ENCODE measurements at regions not wholly inside any gene's neighbourhood (a gene's known extent, or its start where the extent isn't known, plus 50 kb on each side); places are given as distances from the start of the nearest gene placed in this dataset.
"Not testable (repeated sequence)": the region's sequence is repeated elsewhere in the genome, so short reads cannot be mapped to it uniquely, and the experiment has no call there.

DNA sequence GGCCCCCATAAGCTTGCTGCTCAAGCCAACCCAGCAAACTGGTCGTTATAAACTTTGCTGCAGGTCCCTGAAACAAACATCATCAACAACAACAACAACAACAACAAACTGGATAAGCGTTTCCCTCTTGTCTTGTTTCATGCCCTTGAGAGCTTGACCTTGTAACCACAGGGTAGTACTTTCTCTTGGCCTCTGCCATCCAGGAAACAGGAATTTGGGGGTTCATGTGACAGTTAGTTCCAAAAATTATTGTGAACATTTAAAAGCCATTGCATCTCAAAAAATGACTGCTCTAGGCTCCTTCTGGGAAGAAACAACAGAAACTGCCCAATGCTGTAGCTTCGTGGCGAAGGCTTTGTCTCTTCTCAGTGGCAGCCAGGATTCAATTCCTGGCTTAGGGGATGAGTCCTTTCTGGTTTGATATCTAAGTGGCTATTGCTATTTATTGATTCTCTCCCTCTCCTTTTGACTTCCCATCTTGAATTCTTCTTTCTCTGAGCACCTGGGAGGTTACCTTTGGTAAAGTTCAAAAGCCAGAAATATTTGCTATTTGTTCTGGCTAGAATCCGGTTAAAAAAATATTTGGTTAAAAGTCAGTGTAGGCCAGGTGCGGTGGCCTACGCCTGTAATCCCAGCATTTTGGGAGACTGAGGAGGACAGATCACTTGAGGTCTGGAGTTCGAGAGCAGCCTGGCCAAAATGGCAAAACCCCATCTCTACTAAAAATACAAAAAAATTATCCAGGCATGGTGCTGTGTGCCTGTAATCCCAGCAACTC lies 52.0 kb upstream of the CPM start:
- H3K9me3 ChIP-seq (ENCODE audit: control insufficient read depth, low read length, poor library complexity, severe bottlenecking) = peaks cover 3% of the 10 kb centered on the region
- H3K27me3 Mint-ChIP-seq = peaks cover 2% of the 10 kb centered on the region
- no peaks in the 10 kb centered on the region for H3K36me3 Mint-ChIP-seq (ENCODE audit: low read depth)
- ATAC-seq = no peak
- DNase-seq = no peak
- no peak overlapping the region for H3K27ac Mint-ChIP-seq
- H3K4me3 Mint-ChIP-seq = no peak overlapping the region
- no peaks in the 10 kb centered on the region for H3K4me1 Mint-ChIP-seq

DNA sequence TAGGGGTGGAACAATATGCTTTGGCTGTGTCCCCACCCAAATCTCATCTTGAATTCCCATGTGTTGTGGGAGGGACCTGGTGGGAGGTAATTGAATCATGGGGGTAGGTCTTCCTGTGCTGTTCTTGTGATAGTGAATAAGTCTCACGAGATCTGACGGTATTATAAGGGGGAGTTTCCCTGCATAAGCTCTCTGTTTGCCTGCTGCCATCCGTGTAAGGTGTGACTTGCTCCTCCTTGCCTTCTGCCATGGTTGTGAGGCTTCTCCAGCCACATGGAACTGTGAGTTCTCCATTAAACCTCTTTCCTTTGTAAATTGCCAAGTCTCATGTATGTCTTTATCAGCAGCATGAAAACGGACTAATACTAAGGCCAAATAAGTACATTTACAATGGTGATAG lies 64.6 kb upstream of the CPM start:
- not testable (repeated sequence) for ATAC-seq; DNase-seq; H3K27me3 Mint-ChIP-seq; H3K36me3 Mint-ChIP-seq (ENCODE audit: low read depth); H3K4me3 Mint-ChIP-seq; H3K9me3 ChIP-seq (ENCODE audit: control insufficient read depth, low read length, poor library complexity, severe bottlenecking); H3K4me1 Mint-ChIP-seq; H3K27ac Mint-ChIP-seq

DNA sequence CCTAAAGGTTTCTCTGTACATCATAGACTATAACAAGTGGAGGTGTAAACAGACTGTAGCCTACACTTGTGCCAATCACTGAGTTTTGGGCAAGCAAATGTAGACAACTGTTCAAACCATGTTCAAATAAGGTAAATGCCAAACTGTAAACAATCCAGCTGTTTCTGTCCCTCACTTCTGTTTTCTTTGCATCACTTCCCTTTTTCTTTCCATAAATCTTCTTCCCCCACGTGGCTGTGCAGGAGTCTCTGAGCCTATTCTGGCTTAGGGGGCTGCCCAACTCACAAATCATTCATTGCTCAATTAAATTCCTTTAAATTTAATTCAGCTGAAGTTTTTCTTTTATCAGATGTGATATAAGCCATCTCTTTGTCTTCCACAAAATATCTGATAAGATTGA lies 65.1 kb upstream of the CPM start:
- H3K4me1 Mint-ChIP-seq = no peaks in the 10 kb centered on the region
- H3K27me3 Mint-ChIP-seq = peaks cover 4% of the 10 kb centered on the region
- no peaks in the 10 kb centered on the region for H3K36me3 Mint-ChIP-seq (ENCODE audit: low read depth)
- peaks cover 4% of the 10 kb centered on the region for H3K9me3 ChIP-seq (ENCODE audit: control insufficient read depth, low read length, poor library complexity, severe bottlenecking)
- no peak overlapping the region for H3K4me3 Mint-ChIP-seq
- ATAC-seq (no peak), DNase-seq (no peak)
- no peak overlapping the region for H3K27ac Mint-ChIP-seq

DNA sequence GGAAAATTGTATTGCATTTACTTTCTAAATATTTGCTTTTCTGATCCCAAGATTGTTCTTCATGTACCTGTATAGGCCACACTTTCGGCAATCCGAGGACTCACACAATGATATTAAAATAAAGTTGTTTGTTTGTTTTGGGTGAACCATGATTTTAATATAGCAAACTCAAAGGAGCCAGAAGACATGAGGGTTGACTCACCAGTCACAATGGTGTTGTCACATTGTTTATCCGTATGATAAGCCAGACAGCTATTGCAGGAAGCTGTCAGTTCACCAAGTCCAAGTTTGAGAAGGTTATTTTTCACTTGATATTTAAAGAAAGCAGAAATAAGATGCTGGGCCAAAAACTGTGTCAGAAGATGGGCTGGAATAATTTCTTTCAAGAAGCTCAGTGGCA lies 67.1 kb upstream of the CPM start:
- no peak overlapping the region for H3K4me3 Mint-ChIP-seq
- no peaks in the 10 kb centered on the region for H3K4me1 Mint-ChIP-seq
- no peak overlapping the region for H3K27ac Mint-ChIP-seq
- no peaks in the 10 kb centered on the region for H3K36me3 Mint-ChIP-seq (ENCODE audit: low read depth)
- H3K27me3 Mint-ChIP-seq = peaks cover 8% of the 10 kb centered on the region
- no peak for ATAC-seq
- no peak for DNase-seq
- H3K9me3 ChIP-seq (ENCODE audit: control insufficient read depth, low read length, poor library complexity, severe bottlenecking) = peaks cover 4% of the 10 kb centered on the region

DNA sequence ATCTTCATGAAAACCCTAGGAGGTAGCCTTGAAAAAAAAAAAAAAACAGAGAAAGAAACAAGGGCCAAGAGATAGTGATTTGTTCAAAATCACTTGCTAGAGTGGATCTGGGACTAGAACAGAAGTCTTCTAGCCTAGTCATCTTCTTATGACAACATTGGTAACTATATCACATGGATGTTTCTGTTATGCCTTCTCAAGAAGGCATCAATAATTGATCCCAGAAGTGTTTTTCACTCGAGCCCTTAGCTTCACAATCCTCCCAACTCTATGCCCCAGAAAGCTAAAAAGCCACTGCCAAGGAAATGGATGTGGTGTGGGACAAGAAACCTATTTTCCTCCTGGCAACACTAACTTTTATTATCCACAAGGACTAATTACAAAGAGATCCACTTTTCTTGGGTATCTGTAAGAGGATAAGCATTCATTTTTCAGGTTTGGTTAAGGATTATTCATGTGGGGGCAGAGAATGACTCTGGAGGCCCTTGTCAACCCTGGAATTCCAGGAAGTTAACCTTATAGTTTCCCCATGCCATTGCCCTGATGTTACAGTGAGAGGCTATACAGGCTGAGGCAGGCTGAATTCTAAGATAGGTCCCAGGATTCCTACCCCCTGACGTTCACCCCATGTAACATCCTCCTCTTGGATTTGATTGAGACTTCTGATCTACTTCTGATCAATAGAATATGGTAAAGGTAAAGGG lies 67.7 kb upstream of the CPM start:
- H3K9me3 ChIP-seq (ENCODE audit: control insufficient read depth, low read length, poor library complexity, severe bottlenecking) = peaks cover 4% of the 10 kb centered on the region
- Mint-ChIP-seq H3K27me3 (peaks cover 15% of the 10 kb centered on the region), H3K27ac (no peak overlapping the region), H3K4me1 (no peaks in the 10 kb centered on the region), H3K36me3 (ENCODE audit: low read depth) (no peaks in the 10 kb centered on the region), H3K4me3 (no peak overlapping the region)
- ATAC-seq = no peak
- DNase-seq = no peak

DNA sequence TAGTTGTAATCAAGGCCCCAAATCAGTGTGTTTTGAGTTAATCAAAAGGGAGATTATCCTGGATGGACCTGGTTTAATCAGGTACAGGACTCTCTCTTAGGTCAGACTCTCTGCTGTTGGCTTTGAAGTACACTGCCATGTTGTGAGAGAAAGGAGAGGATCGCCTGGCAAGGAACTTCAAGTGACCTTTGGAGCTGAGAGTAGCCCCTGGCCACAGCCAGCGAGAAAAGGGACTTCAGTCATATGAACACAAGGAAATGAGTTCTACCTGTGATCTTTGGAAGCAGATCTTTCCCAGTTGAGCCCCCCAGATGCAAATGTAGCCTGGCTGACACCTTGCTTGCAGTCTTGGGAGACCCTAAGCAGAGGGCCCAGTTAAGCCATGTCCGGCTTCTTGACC lies 68.3 kb upstream of the CPM start:
- peaks cover 20% of the 10 kb centered on the region for H3K27me3 Mint-ChIP-seq
- H3K36me3 Mint-ChIP-seq (ENCODE audit: low read depth) = no peaks in the 10 kb centered on the region
- no peaks in the 10 kb centered on the region for H3K4me1 Mint-ChIP-seq
- H3K4me3 Mint-ChIP-seq = no peak overlapping the region
- H3K27ac Mint-ChIP-seq = no peak overlapping the region
- peaks cover 4% of the 10 kb centered on the region for H3K9me3 ChIP-seq (ENCODE audit: control insufficient read depth, low read length, poor library complexity, severe bottlenecking)
- no peak for ATAC-seq
- no peak for DNase-seq

DNA sequence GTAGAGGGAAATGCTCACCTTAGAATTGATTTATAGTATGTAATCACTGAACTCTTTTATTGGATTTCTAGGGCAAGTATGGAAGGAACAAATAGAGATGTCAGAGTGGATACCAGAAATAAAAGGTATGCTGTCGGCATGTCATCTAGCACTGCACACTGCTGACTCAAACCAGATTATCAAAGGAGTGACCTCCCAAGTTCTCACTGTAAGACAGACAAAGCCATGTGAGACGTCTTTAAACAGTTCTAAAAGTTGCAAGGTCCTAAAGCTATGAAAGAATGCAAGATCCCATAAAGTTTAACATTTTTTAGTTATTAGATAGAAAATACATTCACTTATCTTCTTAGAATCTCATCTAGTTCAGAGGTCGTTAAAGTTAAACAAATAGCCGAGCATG lies 70.0 kb upstream of the CPM start:
- Mint-ChIP-seq H3K4me3 (no peak overlapping the region), H3K27me3 (peaks cover 35% of the 10 kb centered on the region), H3K4me1 (peaks cover under 1% of the 10 kb centered on the region), H3K36me3 (ENCODE audit: low read depth) (no peaks in the 10 kb centered on the region), H3K27ac (no peak overlapping the region)
- peaks cover 4% of the 10 kb centered on the region for H3K9me3 ChIP-seq (ENCODE audit: control insufficient read depth, low read length, poor library complexity, severe bottlenecking)
- ATAC-seq (no peak), DNase-seq (no peak)

DNA sequence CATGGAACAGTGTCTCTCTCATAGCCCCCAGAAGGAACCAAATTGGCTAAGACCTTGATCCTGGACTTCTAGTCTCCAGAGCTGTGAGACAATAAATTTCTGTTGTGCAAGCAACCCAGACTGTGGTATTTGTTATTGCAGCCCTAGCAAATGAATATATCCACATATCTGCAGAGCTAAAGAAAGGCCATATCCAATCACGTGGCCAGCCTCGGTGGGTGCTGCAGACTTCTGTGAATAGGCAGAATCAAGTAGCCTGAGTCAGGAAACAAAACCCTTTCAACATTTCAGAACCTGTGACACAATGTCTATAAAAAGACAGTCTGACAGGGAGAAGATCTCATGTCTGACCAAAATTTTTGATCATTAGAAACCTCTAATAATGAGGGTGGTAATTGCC lies 71.0 kb upstream of the CPM start:
- DNase-seq (no peak), ATAC-seq (no peak)
- no peak overlapping the region for H3K4me3 Mint-ChIP-seq
- no peak overlapping the region for H3K27ac Mint-ChIP-seq
- peaks cover 46% of the 10 kb centered on the region for H3K27me3 Mint-ChIP-seq
- peaks cover 2% of the 10 kb centered on the region for H3K4me1 Mint-ChIP-seq
- no peaks in the 10 kb centered on the region for H3K36me3 Mint-ChIP-seq (ENCODE audit: low read depth)
- H3K9me3 ChIP-seq (ENCODE audit: control insufficient read depth, low read length, poor library complexity, severe bottlenecking) = peaks cover 4% of the 10 kb centered on the region

DNA sequence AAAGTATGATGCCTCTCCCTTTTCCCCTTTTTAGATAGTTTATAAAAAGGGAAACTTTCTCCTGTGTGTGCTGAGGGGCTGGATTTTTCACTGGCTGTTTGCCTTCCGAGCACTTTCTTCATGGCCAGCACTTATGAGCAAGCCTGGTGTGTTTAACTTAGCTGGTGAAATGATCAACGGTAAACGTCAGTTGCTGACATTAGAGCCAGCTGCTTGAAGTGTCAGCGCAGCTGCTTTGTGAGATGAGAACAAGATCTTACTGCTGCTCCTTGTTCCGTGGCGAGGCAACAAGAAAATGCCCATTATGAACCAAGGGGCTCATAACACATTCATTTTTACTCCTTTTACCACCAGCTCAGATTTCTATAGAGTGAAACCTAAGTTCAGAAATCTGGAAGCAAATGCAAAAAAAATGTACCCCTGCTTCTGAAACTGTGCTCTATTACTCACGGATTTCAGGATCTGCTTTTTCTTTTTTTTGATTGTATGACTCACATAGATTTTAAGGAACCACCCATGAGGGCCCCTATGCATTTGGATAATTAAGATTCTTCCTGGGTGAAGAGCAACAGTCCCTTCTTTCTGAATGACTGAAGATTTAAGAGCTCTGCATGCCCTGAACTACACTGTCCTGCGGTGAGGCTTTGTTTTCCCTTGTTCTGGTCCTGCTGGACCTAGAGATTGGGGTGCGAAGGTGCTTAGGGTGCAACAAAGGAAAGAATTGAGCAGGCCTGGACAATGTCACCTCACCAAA lies 74.3 kb upstream of the CPM start:
- no peaks in the 10 kb centered on the region for H3K9me3 ChIP-seq (ENCODE audit: control insufficient read depth, low read length, poor library complexity, severe bottlenecking)
- H3K4me3 Mint-ChIP-seq = no peak overlapping the region
- H3K27me3 Mint-ChIP-seq = peaks cover 46% of the 10 kb centered on the region
- H3K27ac Mint-ChIP-seq = no peak overlapping the region
- H3K4me1 Mint-ChIP-seq = peaks cover 2% of the 10 kb centered on the region
- H3K36me3 Mint-ChIP-seq (ENCODE audit: low read depth) = no peaks in the 10 kb centered on the region
- DNase-seq (no peak), ATAC-seq (no peak)

DNA sequence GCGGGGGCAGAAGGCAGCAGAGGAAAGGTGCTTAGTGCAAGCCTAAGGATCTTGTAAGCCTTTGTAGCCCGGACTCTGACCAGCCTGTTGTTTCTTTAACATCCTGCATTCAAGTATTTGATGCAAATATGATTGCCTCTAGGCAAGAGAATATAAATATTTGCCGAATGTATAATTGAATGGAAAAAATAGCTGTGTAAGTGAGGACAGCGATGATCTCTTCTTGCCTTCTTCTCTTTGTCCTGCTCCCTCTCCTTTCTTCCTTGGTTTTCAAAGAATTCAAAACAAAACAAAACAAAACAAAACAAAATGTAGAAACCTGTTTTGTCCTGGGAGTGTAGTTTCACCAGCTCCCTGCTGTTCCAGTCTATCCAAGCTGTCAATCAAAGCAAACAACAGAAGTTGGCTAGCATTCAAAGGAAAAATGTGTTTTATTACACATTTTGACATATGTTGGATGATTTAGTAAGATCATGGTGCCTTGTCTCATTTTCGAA lies 74.9 kb upstream of the CPM start:
- peaks cover 43% of the 10 kb centered on the region for H3K27me3 Mint-ChIP-seq
- no peak overlapping the region for H3K4me3 Mint-ChIP-seq
- peaks cover 2% of the 10 kb centered on the region for H3K4me1 Mint-ChIP-seq
- no peak for DNase-seq
- H3K36me3 Mint-ChIP-seq (ENCODE audit: low read depth) = no peaks in the 10 kb centered on the region
- H3K9me3 ChIP-seq (ENCODE audit: control insufficient read depth, low read length, poor library complexity, severe bottlenecking) = no peaks in the 10 kb centered on the region
- no peak overlapping the region for H3K27ac Mint-ChIP-seq
- ATAC-seq = no peak

DNA sequence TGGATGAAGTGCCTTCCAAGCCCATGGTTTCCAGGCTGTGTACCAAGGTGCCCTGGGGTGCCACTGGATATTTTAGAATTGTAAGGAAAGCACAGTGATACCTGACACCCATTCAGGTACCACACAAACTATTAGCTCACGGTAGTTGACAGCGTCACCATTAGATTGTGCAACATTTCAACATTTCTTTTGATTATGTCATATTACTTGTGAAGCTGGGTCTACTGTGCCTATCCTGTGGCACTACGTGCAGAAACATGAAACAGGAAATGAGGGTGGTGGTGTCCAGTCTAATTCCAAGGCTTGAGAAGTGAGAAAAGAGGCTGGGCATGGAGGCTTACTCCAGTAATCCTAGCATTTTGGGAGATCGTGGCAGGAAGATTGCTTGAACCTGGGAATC lies 75.5 kb upstream of the CPM start:
- H3K27me3 Mint-ChIP-seq = peaks cover 41% of the 10 kb centered on the region
- ATAC-seq (no peak), DNase-seq (no peak)
- H3K27ac Mint-ChIP-seq = no peak overlapping the region
- H3K4me3 Mint-ChIP-seq = no peak overlapping the region
- no peaks in the 10 kb centered on the region for H3K9me3 ChIP-seq (ENCODE audit: control insufficient read depth, low read length, poor library complexity, severe bottlenecking)
- H3K36me3 Mint-ChIP-seq (ENCODE audit: low read depth) = no peaks in the 10 kb centered on the region
- peaks cover 2% of the 10 kb centered on the region for H3K4me1 Mint-ChIP-seq

DNA sequence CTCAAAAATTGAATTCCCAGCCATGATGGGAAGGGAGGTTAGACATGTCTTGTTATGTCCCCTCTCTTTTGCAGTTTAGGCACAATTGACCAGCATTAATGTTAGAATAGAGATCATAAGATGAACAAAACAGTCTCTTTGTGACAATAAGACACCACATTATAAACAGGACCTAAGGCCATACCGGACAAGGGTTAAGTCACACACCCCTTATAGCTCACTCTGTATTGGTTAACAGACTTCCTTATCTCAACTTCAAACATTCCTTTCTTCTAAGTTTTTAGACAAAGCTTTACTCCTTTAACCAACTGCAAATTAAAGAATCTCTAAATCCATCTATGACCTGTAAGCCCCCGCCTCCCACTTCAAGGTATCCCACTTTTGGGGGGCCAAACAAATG lies 81.1 kb upstream of the CPM start:
- no peaks in the 10 kb centered on the region for H3K4me1 Mint-ChIP-seq
- ATAC-seq (no peak), DNase-seq (no peak)
- no peaks in the 10 kb centered on the region for H3K36me3 Mint-ChIP-seq (ENCODE audit: low read depth)
- H3K27ac Mint-ChIP-seq = no peak overlapping the region
- H3K4me3 Mint-ChIP-seq = no peak overlapping the region
- H3K9me3 ChIP-seq (ENCODE audit: control insufficient read depth, low read length, poor library complexity, severe bottlenecking) = no peaks in the 10 kb centered on the region
- H3K27me3 Mint-ChIP-seq = peaks cover 13% of the 10 kb centered on the region

DNA sequence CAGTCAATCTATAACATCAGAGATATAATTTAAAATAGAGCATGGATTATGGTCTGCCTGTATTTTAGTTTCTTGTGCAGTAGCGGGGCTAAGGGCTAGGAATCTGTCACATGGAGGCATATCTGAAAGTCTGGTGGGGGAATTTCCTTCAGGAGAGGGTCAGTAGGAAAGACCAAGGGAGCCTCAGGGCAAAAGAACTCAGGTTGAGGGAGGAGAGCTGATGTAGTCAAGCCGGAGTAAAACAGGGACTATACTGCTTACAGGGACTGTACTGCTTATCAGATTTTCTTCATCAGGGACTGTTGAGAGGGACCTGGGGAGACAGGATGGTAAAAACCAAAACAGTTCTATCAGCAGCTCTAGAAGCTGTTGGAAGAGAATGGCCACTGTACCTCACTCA lies 82.0 kb upstream of the CPM start:
- Mint-ChIP-seq H3K4me1 (no peaks in the 10 kb centered on the region), H3K27me3 (peaks cover 13% of the 10 kb centered on the region), H3K4me3 (no peak overlapping the region)

More for the DNA sequence above, 82.0 kb upstream of the CPM start:
- Mint-ChIP-seq H3K36me3 (ENCODE audit: low read depth) (no peaks in the 10 kb centered on the region), H3K27ac (no peak overlapping the region)
- DNase-seq (no peak), ATAC-seq (no peak)
- no peaks in the 10 kb centered on the region for H3K9me3 ChIP-seq (ENCODE audit: control insufficient read depth, low read length, poor library complexity, severe bottlenecking)
